Stomach (tissue), 8 donors: ENCODE measurements at regions not wholly inside any gene's neighbourhood (a gene's known extent, or its start where the extent isn't known, plus 50 kb on each side); places are given as distances from the start of the nearest gene placed in this dataset.

Source experiments
- DNase-seq, 2 donors: peaks; one replicate each; pipeline versions ENCODE4 v3.0.0 to v3.0.0-alpha.2; 2013 to 2019
- H3K27ac ChIP-seq, 5 donors: fragments of 200-600 bp in 4 of 5; sonication (generic) in 4 of 5; one replicate each; pipeline ENCODE4 v1.5.1; 2013 to 2019; ENCODE audit warnings: mild to moderate bottlenecking in 1 of 5, moderate library complexity in 1 of 5
- H3K27me3 ChIP-seq, 3 donors: fragments of 200-600 bp; sonication (generic); one replicate each; pipeline ENCODE4 v1.5.1; 2017 to 2019; ENCODE audit warnings: mixed run types in 1 of 3
- H3K36me3 ChIP-seq, 4 donors: fragments of 200-600 bp; sonication (generic); 1 replicate in 3 of 4; 2 replicates in 1 of 4; pipeline ENCODE4 v1.5.1; 2016 to 2019
- H3K4me1 ChIP-seq, 4 donors: fragments of 200-600 bp; sonication (generic); one replicate each; pipeline ENCODE4 v1.5.1; 2016 to 2019
- H3K4me3 ChIP-seq, 4 donors: fragments of 200-600 bp; sonication (generic) in 3 of 4; one replicate each; pipeline ENCODE4 v1.5.1; 2016 to 2019; ENCODE audit warnings: mild to moderate bottlenecking in 1 of 4
- H3K9me3 ChIP-seq, 4 donors: fragments of 200-600 bp; sonication (generic); one replicate each; pipeline ENCODE4 v1.5.1; 2016 to 2019
- CTCF ChIP-seq, 7 experiments: fragments of 450-650 bp in 4 of 7; fragments of 200-600 bp in 3 of 7; sonication (generic) in 3 of 7; IDR thresholded peaks; one replicate each; pipeline ENCODE4 v1.5.1; 2016 to 2019; ENCODE audit warnings: antibody characterized with exemption in 7 of 7, control low read depth in 2 of 7, mild to moderate bottlenecking in 1 of 7
- EP300 ChIP-seq: sonication (generic); formaldehyde crosslinking; IDR thresholded peaks from one replicate; pipeline ENCODE4 v1.6.1; 2017; ENCODE audit warnings: antibody characterized with exemption
- POLR2A ChIP-seq, 4 donors: fragments of 450-650 bp; IDR thresholded peaks; one replicate each; pipeline ENCODE4 v1.6.1; 2016; ENCODE audit warnings: antibody characterized with exemption in 4 of 4, control low read depth in 2 of 4, mild to moderate bottlenecking in 1 of 4, moderate library complexity in 1 of 4
- POLR2AphosphoS5 ChIP-seq, 3 donors: sonication (generic); formaldehyde crosslinking; IDR thresholded peaks; one replicate each; pipeline ENCODE4 v1.6.1; 2016; ENCODE audit warnings: antibody characterized with exemption in 3 of 3
- whole genome bisulfite sequencing, 5 donors: extraction: QIAGEN DNeasy Blood & Tissue Kit in 3 of 5; methylation state at CpG; one replicate each; pipeline versions ENCODE4 v1.1.5 to v1.1.7; 2013 to 2018; 5-methylcytosine and 5-hydroxymethylcytosine counted together
- intact Hi-C: fragments of 100-400 bp; cut with DNase I; formaldehyde crosslinking; loops from one replicate; pipeline ENCODE4 v1.15.1; 2023; ENCODE audit warnings: low total_unique reads
- donor health status: healthy with polysubstance abuse.
- donor health status: Bipolar disorder and iron deficiency.
- donor health status: healthy.

- intact Hi-C loops = no loop called here
- no peak for TF ChIP-seq POLR2AphosphoS5 (IDR thresholded peaks at IDR 0.05)
- DNase-seq = no peak
Measured at GRCh38 chr6:47360388-47360787, 50.7 kb upstream of the TNFRSF21 start.

GRCh38 chr6:47362857-47363461, 53.3 kb upstream of the TNFRSF21 start:
- Histone ChIP-seq H3K27me3 (no peaks in the 10 kb centered on the region), H3K27ac (no peak overlapping the region), H3K4me1 (no peaks in the 10 kb centered on the region), H3K36me3 (no peaks in the 10 kb centered on the region), H3K4me3 (no peak overlapping the region), H3K9me3 (no peaks in the 10 kb centered on the region)
- intact Hi-C loops = no loop called here
- DNase-seq = peak in 1 of 2 donors; percentile 40
- no peak for TF ChIP-seq EP300
- no peak for TF ChIP-seq CTCF (IDR thresholded peaks at IDR 0.05)
- no peak for TF ChIP-seq POLR2AphosphoS5 (IDR thresholded peaks at IDR 0.05)
- no peak for TF ChIP-seq POLR2A (IDR thresholded peaks at IDR 0.05)
- WGBS, 5 donors = 66 to 81% (median 75%) methylated on average over 10 of the region's 10 CpGs

More at GRCh38 chr6:47360388-47360787, 50.7 kb upstream of the TNFRSF21 start:
- no peak overlapping the region for H3K27ac ChIP-seq
- no peak overlapping the region for H3K4me3 ChIP-seq
- no peaks in the 10 kb centered on the region for H3K36me3 ChIP-seq
- H3K9me3 ChIP-seq = no peaks in the 10 kb centered on the region
- H3K27me3 ChIP-seq = no peaks in the 10 kb centered on the region
- no peaks in the 10 kb centered on the region for H3K4me1 ChIP-seq

GRCh38 chr6:47363736-47364135, 54.0 kb upstream of the TNFRSF21 start:
- TF ChIP-seq CTCF (IDR thresholded peaks at IDR 0.05) = no peak
- TF ChIP-seq POLR2AphosphoS5 (IDR thresholded peaks at IDR 0.05) = no peak
- TF ChIP-seq POLR2A (IDR thresholded peaks at IDR 0.05) = no peak
- TF ChIP-seq EP300 = no peak
- intact Hi-C loops = no loop called here
- Histone ChIP-seq H3K9me3 (no peaks in the 10 kb centered on the region), H3K4me3 (no peak overlapping the region), H3K4me1 (no peaks in the 10 kb centered on the region), H3K27ac (no peak overlapping the region), H3K36me3 (no peaks in the 10 kb centered on the region), H3K27me3 (no peaks in the 10 kb centered on the region)
- DNase-seq = no peak

GRCh38 chr6:47366335-47366890, 56.7 kb upstream of the TNFRSF21 start:
- Histone ChIP-seq H3K9me3 (no peaks in the 10 kb centered on the region), H3K36me3 (no peaks in the 10 kb centered on the region), H3K27me3 (no peaks in the 10 kb centered on the region), H3K4me1 (peaks cover 0 to 2% (median under 1%) of the 10 kb centered on the region in 4 donors), H3K27ac (no peak overlapping the region), H3K4me3 (no peak overlapping the region)
- no peak for DNase-seq
- WGBS, 5 donors = 72 to 82% (median 78%) methylated on average over 2 of the region's 2 CpGs
- no peak for TF ChIP-seq CTCF (IDR thresholded peaks at IDR 0.05)
- TF ChIP-seq EP300 = no peak
- TF ChIP-seq POLR2A (IDR thresholded peaks at IDR 0.05) = no peak
- TF ChIP-seq POLR2AphosphoS5 (IDR thresholded peaks at IDR 0.05) = no peak
- intact Hi-C loops = no loop called here

- Histone ChIP-seq H3K9me3 (no peaks in the 10 kb centered on the region), H3K27ac (peak overlapping the region in 1 of 5 donors; percentile 16), H3K27me3 (no peaks in the 10 kb centered on the region), H3K4me1 (peaks cover 0 to 14% (median 8%) of the 10 kb centered on the region in 4 donors), H3K36me3 (no peaks in the 10 kb centered on the region), H3K4me3 (no peak overlapping the region)
- 76 to 92% (median 88%) methylated on average over 6 of the region's 6 CpGs for WGBS, 5 donors
- intact Hi-C loops = no loop called here
- peak in 1 of 2 donors; percentile 9 for DNase-seq
- TF ChIP-seq CTCF (IDR thresholded peaks at IDR 0.05) (no peak), EP300 (no peak), POLR2AphosphoS5 (IDR thresholded peaks at IDR 0.05) (no peak), POLR2A (IDR thresholded peaks at IDR 0.05) (no peak)
Measured at GRCh38 chr6:47371139-47371869, 61.6 kb upstream of the TNFRSF21 start.
